G401 (cell line): ENCODE measurements at regions not wholly inside any gene's neighbourhood (a gene's known extent, or its start where the extent isn't known, plus 50 kb on each side); places are given as distances from the start of the nearest gene placed in this dataset.

Experiments used
- DNase-seq: peaks from one replicate; pipeline ENCODE4 v3.0.0-alpha.2; 2015; ENCODE audit warnings: low spot score
- in situ Hi-C: cut with HindIII; loops from 2 replicates; pipeline ENCODE4 v1.10.0; 2016; ENCODE audit warnings: low sequenced_read_pairs, mixed read lengths

- no peak for DNase-seq
- in situ Hi-C loops, result no loop called here
Observed at GRCh38 chr3:103082501-103082900, 647.7 kb downstream of the ZPLD1 start.

DNA sequence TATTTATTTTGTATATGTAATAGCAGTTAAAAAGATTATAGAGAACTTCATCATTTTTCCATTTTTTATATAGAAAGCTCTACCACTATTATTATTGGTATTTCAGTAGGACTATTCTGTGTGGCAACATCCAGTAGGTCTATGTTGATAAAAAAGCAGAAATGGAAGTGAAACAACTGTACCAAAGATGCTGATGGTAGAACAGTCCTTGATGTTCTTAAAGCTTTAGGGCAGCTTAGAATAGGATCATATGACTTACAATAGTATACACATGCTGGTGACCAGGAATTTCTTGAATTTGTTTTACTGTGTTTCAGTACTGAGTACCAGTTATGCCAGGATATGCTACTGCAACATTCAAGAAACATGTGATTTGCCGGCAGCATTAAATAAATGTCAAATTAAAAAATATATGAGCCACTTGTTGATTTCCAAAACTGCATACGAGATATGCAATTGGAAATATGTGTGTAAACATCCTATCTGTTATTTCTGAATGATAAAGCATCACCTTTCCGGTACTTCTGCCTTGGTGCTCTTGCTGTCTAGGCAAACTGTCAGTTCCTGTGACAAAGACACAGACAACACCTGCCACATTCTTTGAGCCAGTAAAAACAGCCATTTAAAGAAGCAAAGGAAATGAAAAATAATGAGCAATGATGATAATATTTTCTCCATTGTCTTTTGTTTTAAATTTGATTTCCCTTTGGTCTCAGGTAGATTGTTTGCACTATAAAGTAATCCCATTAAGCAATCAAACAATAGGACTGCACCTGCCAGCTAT, 649.2 kb downstream of the ZPLD1 start:
- in situ Hi-C loops, result no loop called here
- DNase-seq, result no peak

DNA sequence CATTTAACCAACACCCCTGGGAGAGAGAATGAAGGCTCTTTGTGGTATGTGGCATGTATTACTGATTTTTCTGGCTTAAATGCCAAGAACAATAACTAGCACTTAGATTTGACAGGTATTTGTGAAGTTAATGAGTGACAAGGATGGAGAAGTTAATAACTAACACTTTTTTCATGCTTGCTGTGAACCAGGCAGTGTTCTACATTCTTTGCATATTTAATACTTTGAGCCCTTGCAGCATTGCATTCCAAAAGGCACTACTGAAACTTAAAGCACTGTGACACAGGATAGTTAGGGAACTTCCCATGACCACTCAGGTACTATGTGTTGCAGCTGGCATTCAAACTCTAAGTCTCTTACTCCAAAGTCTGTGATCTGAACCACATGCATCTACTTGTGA, 650.6 kb downstream of the ZPLD1 start:
- no peak for DNase-seq
- in situ Hi-C loops, result no loop called here

GRCh38 chr3:103089758-103090157, 654.9 kb downstream of the ZPLD1 start:
- DNase-seq, result no peak
- in situ Hi-C loops, result no loop called here

DNA sequence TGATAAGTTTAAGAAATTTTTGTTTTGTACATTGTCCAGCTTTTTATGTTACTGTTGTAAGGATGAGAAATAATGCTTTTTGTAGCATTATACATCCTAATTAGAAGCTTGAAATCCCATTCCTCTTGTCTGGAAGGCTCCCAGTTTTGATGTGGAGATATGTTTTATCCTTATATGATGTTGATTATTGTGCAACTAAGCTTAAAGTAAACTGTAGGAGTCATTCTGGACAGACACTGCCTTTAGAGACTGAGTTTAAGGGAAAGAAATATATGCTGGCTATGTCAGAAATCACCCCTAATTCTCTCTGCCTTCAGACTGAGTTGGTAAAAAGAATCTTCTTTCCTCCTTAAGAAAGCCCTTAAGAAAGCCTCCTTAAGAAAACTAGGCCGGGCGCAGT, 670.4 kb downstream of the ZPLD1 start:
- no peak for DNase-seq
- in situ Hi-C loops, result no loop called here

DNA sequence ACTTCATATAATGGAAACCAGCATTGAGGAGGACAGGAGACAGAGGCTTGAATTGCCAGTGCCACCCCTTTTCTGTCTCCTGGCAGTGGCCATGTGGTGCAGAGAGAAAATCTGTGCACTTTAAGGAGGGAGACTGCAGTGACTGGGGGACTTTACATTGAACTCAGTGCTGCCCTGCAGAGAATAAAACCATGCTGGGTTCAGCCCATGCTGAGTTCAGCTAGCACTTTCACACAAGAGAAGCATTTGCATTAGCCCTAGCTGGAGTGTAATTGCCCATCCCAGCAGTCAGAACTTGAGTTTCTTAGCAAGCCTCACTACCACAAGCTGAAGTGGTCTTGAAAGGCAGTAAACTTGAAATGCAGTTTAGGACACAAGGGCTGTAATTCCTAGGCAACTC, 677.5 kb downstream of the ZPLD1 start:
- in situ Hi-C loops, result no loop called here
- DNase-seq, result no peak

GRCh38 chr3:103126115-103126514, 691.3 kb downstream of the ZPLD1 start:
- in situ Hi-C loops, result no loop called here

GRCh38 chr3:103127098-103127630, 692.3 kb downstream of the ZPLD1 start:
- DNase-seq, result no peak
- in situ Hi-C loops, result no loop called here

More at GRCh38 chr3:103126115-103126514, 691.3 kb downstream of the ZPLD1 start:
- DNase-seq, result no peak

DNA sequence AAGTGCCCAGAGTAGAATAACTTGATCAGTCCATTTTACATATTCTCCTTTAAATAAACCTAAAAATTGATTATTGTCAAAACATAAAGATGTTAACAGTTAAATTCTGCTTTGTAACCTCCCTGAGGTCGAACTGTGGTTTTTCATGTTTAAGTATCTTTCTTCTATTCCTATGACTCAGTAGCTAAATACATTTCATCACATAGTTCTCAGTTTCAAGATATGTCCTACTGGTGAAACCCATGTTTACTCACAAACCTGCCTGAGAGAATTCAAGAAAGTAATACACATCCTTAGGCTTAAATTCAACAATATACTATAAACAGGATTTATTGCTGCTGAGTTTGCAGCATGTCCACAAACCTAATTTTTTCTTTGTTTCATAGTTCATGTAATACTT, 692.9 kb downstream of the ZPLD1 start:
- DNase-seq, result no peak
- in situ Hi-C loops, result no loop called here

DNA sequence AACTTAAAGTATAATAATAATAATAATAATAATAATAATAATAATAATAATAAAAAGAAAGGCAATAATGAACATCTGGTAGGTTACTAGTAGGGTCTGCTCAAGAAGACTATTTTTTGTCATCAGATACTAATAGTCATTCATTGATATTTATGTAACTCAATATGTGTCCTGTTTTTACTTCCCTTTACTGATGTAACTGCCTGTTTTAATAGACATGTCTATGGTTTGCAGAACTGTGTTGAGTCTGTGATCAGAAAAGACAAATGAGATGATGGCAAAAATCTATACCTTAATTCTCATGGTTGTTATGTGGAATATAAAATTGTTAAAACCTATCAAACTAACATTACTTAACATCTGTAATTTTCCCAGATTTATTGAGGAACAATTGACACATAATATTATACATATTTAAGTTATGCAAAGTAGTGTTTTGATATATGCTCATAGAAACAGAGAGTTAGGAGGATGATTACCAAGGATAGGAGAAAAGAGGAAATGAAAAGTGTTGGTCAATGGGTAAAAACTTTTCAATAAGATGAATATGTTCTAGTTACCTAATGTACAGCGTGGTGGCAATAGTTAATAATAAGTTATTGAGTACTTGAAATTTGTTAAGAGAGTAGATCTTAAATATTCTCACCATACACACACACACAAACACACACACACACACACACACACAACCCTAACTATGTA, 699.4 kb downstream of the ZPLD1 start:
- in situ Hi-C loops, result no loop called here
- no peak for DNase-seq

GRCh38 chr3:103136621-103137020, 701.8 kb downstream of the ZPLD1 start:
- in situ Hi-C loops, result no loop called here

DNA sequence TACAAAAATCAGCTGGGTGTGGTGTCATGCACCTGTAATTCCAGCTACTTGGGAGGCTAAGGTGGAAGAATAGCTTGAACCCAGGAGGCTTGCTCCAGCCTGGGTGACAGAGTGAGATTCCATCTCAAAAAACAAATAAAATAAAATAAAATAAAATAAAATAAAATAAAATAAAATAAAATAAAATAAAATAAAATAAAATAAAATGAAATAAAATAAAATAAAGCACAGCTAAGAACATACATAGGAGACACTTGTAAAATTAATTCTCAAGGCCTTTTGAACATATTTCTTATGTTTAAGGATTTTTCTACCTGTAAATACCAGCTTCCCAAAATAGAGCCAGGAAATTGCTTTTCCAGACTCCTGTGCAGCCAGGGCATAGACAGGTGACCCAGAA, 703.0 kb downstream of the ZPLD1 start:
- DNase-seq, result no peak
- in situ Hi-C loops, result no loop called here

More at GRCh38 chr3:103136621-103137020, 701.8 kb downstream of the ZPLD1 start:
- DNase-seq, result no peak

GRCh38 chr3:103158183-103158582, 723.4 kb downstream of the ZPLD1 start:
- in situ Hi-C loops, result no loop called here
- no peak for DNase-seq

DNA sequence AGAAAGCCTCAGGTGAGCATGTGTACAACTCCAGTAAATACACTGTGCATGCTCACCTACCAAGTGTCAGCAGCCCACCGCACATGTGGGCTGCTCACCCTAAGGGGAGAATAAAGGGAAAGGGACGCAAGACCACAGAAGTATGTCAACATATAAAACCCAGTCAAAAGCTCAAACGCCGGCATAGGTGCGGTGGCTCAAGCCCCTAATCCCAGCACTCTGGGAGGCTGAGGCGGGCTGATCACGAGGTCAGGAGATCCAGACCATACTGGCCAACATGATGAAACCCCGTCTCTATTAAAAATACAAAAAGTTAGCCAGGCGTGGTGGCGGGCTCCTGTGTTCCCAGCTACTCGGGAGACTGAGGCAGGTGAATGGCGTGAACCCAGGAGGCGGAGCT, 732.1 kb downstream of the ZPLD1 start:
- in situ Hi-C loops, result no loop called here

DNA sequence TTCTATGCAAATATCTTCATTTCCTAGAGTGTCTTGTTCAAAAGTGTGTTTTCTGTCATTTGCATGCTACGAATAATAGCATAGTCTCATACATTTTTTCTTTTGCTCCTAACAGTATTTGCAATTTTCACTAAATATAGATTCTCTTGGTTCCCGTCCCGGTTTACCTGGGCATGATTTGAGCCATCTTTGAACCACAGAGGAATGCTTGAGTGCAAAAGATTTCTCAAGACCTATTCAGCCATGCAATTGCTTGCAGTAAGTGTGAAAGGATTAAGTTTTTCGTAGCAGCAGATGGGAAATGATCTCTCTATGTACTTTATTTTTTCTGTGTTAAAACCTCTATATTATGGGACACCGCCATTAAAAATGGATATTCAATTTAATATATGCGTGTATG, 733.0 kb downstream of the ZPLD1 start:
- in situ Hi-C loops, result no loop called here
- DNase-seq, result no peak

More for the DNA sequence above, 732.1 kb downstream of the ZPLD1 start:
- DNase-seq, result no peak

GRCh38 chr3:103169289-103169688, 734.5 kb downstream of the ZPLD1 start:
- in situ Hi-C loops, result no loop called here
- DNase-seq, result no peak

- in situ Hi-C loops, result no loop called here
- no peak for DNase-seq
Observed at GRCh38 chr3:103170651-103171050, 735.8 kb downstream of the ZPLD1 start.

- in situ Hi-C loops, result no loop called here
- no peak for DNase-seq
Observed at GRCh38 chr3:103173940-103174339, 739.1 kb downstream of the ZPLD1 start.

DNA sequence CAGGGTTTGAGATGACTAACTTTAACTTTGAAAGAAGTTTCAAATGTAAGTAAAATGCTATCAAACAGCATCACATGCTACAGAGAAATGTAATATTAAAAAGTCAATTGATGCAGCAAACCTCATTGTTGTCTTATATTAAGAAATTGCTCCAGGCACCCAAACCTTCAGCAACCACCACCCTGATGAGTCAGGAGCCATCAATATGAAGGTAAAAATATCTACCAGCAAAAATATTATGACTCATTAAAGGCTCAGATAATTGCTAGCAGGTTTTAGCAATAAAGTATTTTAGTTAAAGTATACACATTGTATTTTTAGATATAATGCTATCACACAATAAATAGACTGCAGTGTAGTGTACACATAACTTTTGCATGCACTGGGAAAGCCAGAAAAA, 746.3 kb downstream of the ZPLD1 start:
- in situ Hi-C loops, result no loop called here
- DNase-seq, result no peak

GRCh38 chr3:103184772-103185171, 750.0 kb downstream of the ZPLD1 start:
- in situ Hi-C loops, result no loop called here
- no peak for DNase-seq

DNA sequence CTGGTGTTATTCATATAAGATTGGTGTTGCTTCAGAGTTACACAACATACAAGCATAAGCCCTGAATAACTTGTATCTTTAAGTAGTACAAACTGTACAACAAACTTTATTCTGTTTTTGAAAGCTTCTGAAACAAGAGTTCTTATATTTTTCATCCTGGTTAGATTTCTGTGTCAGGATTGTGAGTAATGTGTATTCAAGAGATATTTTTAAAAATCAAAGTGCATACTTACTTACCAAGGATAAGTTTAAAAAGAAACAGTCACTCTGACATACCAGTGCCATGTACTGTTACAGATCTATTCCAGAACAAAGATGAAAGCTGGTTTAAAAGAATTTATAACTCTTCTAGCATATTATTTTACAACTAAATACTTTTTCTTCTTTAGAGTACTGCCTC, 755.1 kb downstream of the ZPLD1 start:
- no peak for DNase-seq
- in situ Hi-C loops, result no loop called here
